HepG2 (cell line): ENCODE measurements at regions not wholly inside any gene's neighbourhood (a gene's known extent, or its start where the extent isn't known, plus 50 kb on each side); places are given as distances from the start of the nearest gene placed in this dataset.

Experiments
- small RNA-seq, 3 experiments: library from RNA; depleted of rRNA; stranded (forward); fragments of <200 nt; gene quantifications; one replicate each; pipeline ENCODE3, GENCODE V24; 2012; ENCODE audit warnings: low read depth in 2 of 3, low replicate concordance in 1 of 3; ENCODE audit not compliant: insufficient read length in 3 of 3, insufficient read depth in 2 of 3

Small RNA genes in the stretch of these regions (small RNA-seq; reads per million reads assigned to genes)
- gene RF01518 (0 reads per million in 3 experiments), gene RNU1-128P (0 reads per million in 3 experiments)
